Caco-2 (cell line): ENCODE measurements at regions not wholly inside any gene's neighbourhood (a gene's known extent, or its start where the extent isn't known, plus 50 kb on each side); places are given as distances from the start of the nearest gene placed in this dataset.

Experiments used
- BruUV-seq: library from RNA; stranded (reverse); fragments of 400-500 nt; replicated peaks from 2 replicates; lab custom pipeline; 2021; lab: Mats Ljungman, UMichigan
- CTCF ChIA-PET: fragments of 300-600 bp; sonication (Branson Sonifier 250); formaldehyde crosslinking; loops from one replicate; lab custom pipeline; 2022; ENCODE audit warnings: antibody characterized with exemption; lab: Charles Lee
- POLR2A ChIA-PET: fragments of 300-600 bp; sonication (Branson Sonifier 250); formaldehyde crosslinking; loops from one replicate; lab custom pipeline; 2022; ENCODE audit warnings: antibody characterized with exemption; lab: Charles Lee
- DNase-seq, 2 experiments: peaks; one replicate each; pipeline versions ENCODE4 v3.0.0 to v3.0.0-alpha.2; 2020 to 2022
- H3K27me3 ChIP-seq: replicated peaks from 2 replicates; pipeline ENCODE4 v1.6.0; 2011; ENCODE audit warnings: low read length; ENCODE audit not compliant: control insufficient read depth, insufficient read depth
- H3K36me3 ChIP-seq: 2 replicates; pipeline ENCODE4 v1.5.1; 2011; ENCODE audit warnings: low read length; ENCODE audit not compliant: control insufficient read depth, insufficient read depth
- H3K4me1 ChIP-seq: fragments of 250-450 bp; sonication (Bioruptor Pico); 2 replicates; pipeline ENCODE4 v1.5.1; 2020; ENCODE audit warnings: mild to moderate bottlenecking
- H3K4me3 ChIP-seq: 2 replicates; pipeline ENCODE4 v1.5.1; 2011; ENCODE audit warnings: low read depth, mild to moderate bottlenecking, control low read depth, low read length
- H3K9me3 ChIP-seq: fragments of 250-450 bp; sonication (Bioruptor Pico); 2 replicates; pipeline ENCODE4 v1.5.1; 2020; ENCODE audit warnings: mild to moderate bottlenecking, moderate library complexity
- H3K27ac Mint-ChIP-seq: one replicate; pipeline ENCODE4 v1.8.0; 2022; ENCODE audit warnings: mixed read lengths; ENCODE audit not compliant: unreplicated experiment
- H3K27me3 Mint-ChIP-seq: one replicate; pipeline ENCODE4 v1.8.0; 2022; ENCODE audit warnings: mixed read lengths; ENCODE audit not compliant: insufficient read depth, unreplicated experiment
- H3K36me3 Mint-ChIP-seq: one replicate; pipeline ENCODE4 v1.8.0; 2022; ENCODE audit warnings: mild to moderate bottlenecking, mixed read lengths; ENCODE audit not compliant: insufficient read depth, unreplicated experiment
- H3K4me1 Mint-ChIP-seq: one replicate; pipeline ENCODE4 v1.8.0; 2022; ENCODE audit warnings: low read depth, mixed read lengths; ENCODE audit not compliant: unreplicated experiment
- H3K4me3 Mint-ChIP-seq: one replicate; pipeline ENCODE4 v1.8.0; 2022; ENCODE audit warnings: mild to moderate bottlenecking, moderate library complexity, mixed read lengths; ENCODE audit not compliant: unreplicated experiment
- H3K9me3 Mint-ChIP-seq: one replicate; pipeline ENCODE4 v1.8.0; 2022; ENCODE audit warnings: mixed read lengths; ENCODE audit not compliant: unreplicated experiment
- CTCF ChIP-seq, 2 experiments: fragments of 200-600 bp in 1 of 2; IDR thresholded peaks; 1 replicate in 1 of 2; 2 replicates in 1 of 2; pipeline versions ENCODE4 v1.5.1 to v1.8.0; 2011 to 2022; ENCODE audit warnings: antibody characterized with exemption in 1 of 2, control low read depth in 1 of 2, inconsistent platforms in 1 of 2, low read depth in 1 of 2, low read length in 1 of 2, mild to moderate bottlenecking in 1 of 2, moderate library complexity in 1 of 2; ENCODE audit not compliant: insufficient read depth in 1 of 2, severe bottlenecking in 1 of 2, unreplicated experiment in 1 of 2
- intact Hi-C: fragments of 100-400 bp; cut with micrococcal nuclease; formaldehyde crosslinking; loops from one replicate; pipeline ENCODE4 v1.10.0; 2022; ENCODE audit not compliant: unreplicated experiment

GRCh38 chr1:66444438-66445265 is 89.3 kb upstream of the SGIP1 start:
- intact Hi-C loops: loop anchor here (5.0 kb wide), 1 partner anchor 82 kb away; no protein-coding TSS in a partner anchor
- H3K36me3 Mint-ChIP-seq: no peaks in the 10 kb centered on the region
- H3K27me3 Mint-ChIP-seq: peaks cover 8% of the 10 kb centered on the region
- Histone ChIP-seq H3K9me3 (no peaks in the 10 kb centered on the region), H3K36me3 (no peaks in the 10 kb centered on the region), H3K27me3 (no peaks in the 10 kb centered on the region), H3K4me3 (no peak overlapping the region), H3K4me1 (no peaks in the 10 kb centered on the region)
- no peak overlapping the region for H3K4me3 Mint-ChIP-seq
- ChIA-PET POLR2A (no interaction called here), CTCF (no interaction called here)
- TF ChIP-seq CTCF (IDR thresholded peaks at IDR 0.05; ENCODE audit: insufficient read depth in 1 of 2, low read depth in 1 of 2, low read length in 1 of 2, severe bottlenecking in 1 of 2, unreplicated experiment in 1 of 2): no peak
- DNase-seq: no peak
- no peak overlapping the region for H3K27ac Mint-ChIP-seq
- H3K4me1 Mint-ChIP-seq: peaks cover 8% of the 10 kb centered on the region
- no TSS peak for BruUV-seq
- no peaks in the 10 kb centered on the region for H3K9me3 Mint-ChIP-seq

DNA sequence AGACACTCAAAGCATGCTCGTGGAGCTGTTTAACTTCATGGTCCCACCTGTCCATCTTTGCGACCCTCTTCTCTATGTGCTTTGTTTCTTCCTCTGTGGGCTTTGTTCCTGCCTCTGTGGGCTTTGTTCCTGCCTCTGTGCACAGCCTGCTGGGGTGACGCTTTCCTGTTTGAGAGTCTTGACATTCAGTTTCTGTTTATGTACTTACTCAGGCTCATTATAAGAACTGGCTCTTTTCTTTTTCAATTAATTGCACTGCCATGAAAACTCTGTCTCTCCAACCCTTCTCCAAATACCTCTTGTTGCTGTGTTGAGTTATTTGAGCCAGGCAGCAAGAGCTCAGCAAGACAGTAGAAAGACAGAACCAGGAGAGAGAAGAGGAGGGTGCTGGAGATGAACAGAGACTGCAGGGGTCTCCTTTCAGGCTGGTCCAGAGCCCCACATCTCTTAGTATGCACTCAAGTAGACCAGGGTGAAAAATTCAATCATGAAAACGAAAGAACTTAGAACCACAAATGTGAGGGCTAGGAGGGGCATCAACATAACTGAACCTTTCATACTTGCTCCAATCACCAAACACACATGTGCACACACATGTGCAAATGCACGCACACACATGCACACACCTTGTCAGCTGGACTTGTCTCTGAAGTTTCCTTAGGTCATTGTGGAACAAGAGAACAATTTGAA is 88.3 kb upstream of the SGIP1 start:
- intact Hi-C loops: loop anchor here (1.0 to 5.0 kb wide), 3 partner anchors 83 to 486 kb away; no protein-coding TSS in a partner anchor

More for the DNA sequence above, 88.3 kb upstream of the SGIP1 start:
- Mint-ChIP-seq H3K4me3 (no peak overlapping the region), H3K27ac (no peak overlapping the region), H3K36me3 (no peaks in the 10 kb centered on the region), H3K4me1 (peaks cover 8% of the 10 kb centered on the region), H3K9me3 (no peaks in the 10 kb centered on the region), H3K27me3 (peaks cover 8% of the 10 kb centered on the region)
- CTCF ChIA-PET: interaction anchor here (0.5 to 1.1 kb wide), 4 partner anchors 9 to 737 kb away, joined by 3 to 11 read pairs (median 3); no protein-coding TSS in a partner anchor
- no peak for TF ChIP-seq CTCF (IDR thresholded peaks at IDR 0.05; ENCODE audit: insufficient read depth in 1 of 2, low read depth in 1 of 2, low read length in 1 of 2, severe bottlenecking in 1 of 2, unreplicated experiment in 1 of 2)
- DNase-seq: no peak
- H3K4me1 ChIP-seq: no peaks in the 10 kb centered on the region
- no peak overlapping the region for H3K4me3 ChIP-seq
- no peaks in the 10 kb centered on the region for H3K27me3 ChIP-seq
- no peaks in the 10 kb centered on the region for H3K36me3 ChIP-seq
- POLR2A ChIA-PET: no interaction called here
- no peaks in the 10 kb centered on the region for H3K9me3 ChIP-seq
- BruUV-seq: no TSS peak
